ENCODE measurements at regions not wholly inside any gene's neighbourhood (a gene's known extent, or its start where the extent isn't known, plus 50 kb on each side); places are given as distances from the start of the nearest gene placed in this dataset.
A peak's percentile ranks its signal among the peaks of the same experiment; 100 is the strongest.
"Not testable (repeated sequence)": the region's sequence is repeated elsewhere in the genome, so short reads cannot be mapped to it uniquely, and the experiment has no call there.

DNA sequence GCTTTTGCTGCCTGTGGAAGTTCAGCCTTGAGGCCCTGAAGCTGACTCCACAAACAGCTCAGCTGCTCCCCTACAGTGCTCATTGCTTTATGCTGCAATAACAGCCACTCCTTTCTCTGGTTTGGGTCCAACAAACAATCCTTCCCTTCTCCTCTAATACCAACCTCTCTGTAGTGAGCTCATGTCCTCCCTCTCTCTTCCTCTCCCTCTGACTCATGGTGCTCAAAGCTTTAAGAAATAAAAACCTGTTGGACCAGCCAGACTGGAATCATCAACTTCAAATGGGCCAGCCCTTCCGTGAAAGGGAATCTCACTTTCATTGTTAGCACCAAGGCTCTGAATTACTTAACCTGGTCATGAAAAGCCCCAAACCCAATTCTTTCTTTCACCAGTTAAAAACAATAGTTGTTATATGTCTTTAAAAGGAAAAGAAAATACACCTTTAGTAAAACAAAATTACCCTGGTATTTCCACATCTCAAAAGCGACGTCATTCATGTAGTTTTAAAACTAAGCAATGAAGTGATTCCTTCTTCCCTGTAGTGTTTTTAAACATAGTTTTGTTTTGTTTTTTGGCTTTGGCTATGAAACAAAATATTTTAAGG lies 126.4 kb downstream of the DUSP6 start:
- Histone ChIP-seq H3K4me3 (ENCODE audit: low read depth, low read length) (no peak overlapping the region), H3K36me3 (ENCODE audit: control insufficient read depth, insufficient read depth, low read length) (no peaks in the 10 kb centered on the region), H3K27me3 (ENCODE audit: control insufficient read depth, insufficient read depth, low read length) (no peaks in the 10 kb centered on the region)
- TF ChIP-seq, protein P1, sequence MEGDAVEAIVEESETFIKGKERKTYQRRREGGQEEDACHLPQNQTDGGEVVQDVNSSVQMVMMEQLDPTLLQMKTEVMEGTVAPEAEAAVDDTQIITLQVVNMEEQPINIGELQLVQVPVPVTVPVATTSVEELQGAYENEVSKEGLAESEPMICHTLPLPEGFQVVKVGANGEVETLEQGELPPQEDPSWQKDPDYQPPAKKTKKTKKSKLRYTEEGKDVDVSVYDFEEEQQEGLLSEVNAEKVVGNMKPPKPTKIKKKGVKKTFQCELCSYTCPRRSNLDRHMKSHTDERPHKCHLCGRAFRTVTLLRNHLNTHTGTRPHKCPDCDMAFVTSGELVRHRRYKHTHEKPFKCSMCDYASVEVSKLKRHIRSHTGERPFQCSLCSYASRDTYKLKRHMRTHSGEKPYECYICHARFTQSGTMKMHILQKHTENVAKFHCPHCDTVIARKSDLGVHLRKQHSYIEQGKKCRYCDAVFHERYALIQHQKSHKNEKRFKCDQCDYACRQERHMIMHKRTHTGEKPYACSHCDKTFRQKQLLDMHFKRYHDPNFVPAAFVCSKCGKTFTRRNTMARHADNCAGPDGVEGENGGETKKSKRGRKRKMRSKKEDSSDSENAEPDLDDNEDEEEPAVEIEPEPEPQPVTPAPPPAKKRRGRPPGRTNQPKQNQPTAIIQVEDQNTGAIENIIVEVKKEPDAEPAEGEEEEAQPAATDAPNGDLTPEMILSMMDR (IDR thresholded peaks at IDR 0.05; ENCODE audit: insufficient read depth, low read length, poor library complexity, severe bottlenecking) = no peak
- peak; percentile 63 for DNase-seq (ENCODE audit: low read depth)

DNA sequence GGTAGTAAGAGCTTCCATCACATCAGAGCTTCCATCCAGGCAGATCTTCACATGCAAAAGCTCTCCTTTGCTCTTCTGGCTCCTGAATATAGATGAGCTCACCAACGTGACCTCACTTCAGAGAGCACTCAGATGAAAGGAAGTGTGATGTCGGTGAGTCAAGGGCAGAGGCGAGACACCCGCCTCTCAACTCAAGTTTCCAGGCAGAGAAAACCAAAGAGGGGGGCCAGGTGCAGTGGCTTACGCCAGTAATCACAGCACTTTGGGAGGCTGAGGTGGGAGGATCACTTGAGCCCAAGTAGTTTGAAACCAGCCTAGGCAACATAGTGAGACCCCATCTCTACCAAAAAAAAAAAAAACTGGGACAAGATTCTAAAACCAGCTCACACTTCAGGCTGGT lies 126.9 kb downstream of the DUSP6 start:
- Histone ChIP-seq H3K27me3 (ENCODE audit: control insufficient read depth, insufficient read depth, low read length) (no peaks in the 10 kb centered on the region), H3K4me3 (ENCODE audit: low read depth, low read length) (no peak overlapping the region), H3K36me3 (ENCODE audit: control insufficient read depth, insufficient read depth, low read length) (no peaks in the 10 kb centered on the region)
- peak; percentile 38 for DNase-seq (ENCODE audit: low read depth)
- TF ChIP-seq, protein P1 (IDR thresholded peaks at IDR 0.05; ENCODE audit: insufficient read depth, low read length, poor library complexity, severe bottlenecking) = no peak

DNA sequence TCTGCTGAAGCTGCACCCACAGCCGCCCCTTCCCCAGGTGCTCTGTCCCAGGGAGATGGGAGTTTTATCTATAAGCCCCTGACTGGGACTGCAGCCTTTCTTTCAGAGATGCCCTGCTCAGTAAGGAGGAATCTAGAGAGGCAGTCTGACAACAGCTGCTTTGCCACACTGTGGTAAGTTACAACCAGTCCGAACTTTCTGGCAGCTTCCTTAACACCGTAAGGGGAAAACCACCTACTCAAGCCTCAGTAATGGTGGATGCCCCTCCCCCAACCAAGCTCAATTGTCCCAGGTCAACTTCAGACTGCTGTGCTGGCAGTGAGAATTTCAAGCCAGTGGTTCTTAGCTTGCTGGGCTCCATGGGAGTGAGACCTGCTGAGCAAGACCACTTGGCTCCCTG lies 129.7 kb downstream of the DUSP6 start:
- DNase-seq (ENCODE audit: low read depth); H3K27me3 ChIP-seq (ENCODE audit: control insufficient read depth, insufficient read depth, low read length); H3K36me3 ChIP-seq (ENCODE audit: control insufficient read depth, insufficient read depth, low read length); H3K4me3 ChIP-seq (ENCODE audit: low read depth, low read length): not testable (repeated sequence)

DNA sequence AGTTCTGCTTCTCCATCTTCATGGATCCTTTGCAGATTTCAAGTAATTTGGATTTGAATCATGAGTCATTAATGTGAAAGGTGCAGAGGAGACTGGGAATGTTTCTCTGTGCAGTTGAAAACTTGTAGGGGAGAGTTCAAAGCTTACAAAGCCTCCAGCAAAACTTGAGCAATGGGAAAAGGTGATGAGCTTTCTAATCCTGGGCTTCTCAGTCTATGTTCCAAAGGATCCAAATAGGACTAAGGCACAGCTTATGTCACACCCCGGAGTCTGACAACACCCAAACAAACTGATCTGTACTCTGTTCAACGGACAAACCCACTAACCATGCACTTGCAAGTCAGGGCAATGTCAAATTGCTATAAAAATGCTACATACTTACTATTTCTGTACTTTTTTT lies 134.8 kb downstream of the DUSP6 start:
- DNase-seq (ENCODE audit: low read depth) = no peak
- no peaks in the 10 kb centered on the region for H3K27me3 ChIP-seq (ENCODE audit: control insufficient read depth, insufficient read depth, low read length)
- no peak overlapping the region for H3K4me3 ChIP-seq (ENCODE audit: low read depth, low read length)
- H3K36me3 ChIP-seq (ENCODE audit: control insufficient read depth, insufficient read depth, low read length) = no peaks in the 10 kb centered on the region
- TF ChIP-seq, protein P1 (IDR thresholded peaks at IDR 0.05; ENCODE audit: insufficient read depth, low read length, poor library complexity, severe bottlenecking) = no peak

DNA sequence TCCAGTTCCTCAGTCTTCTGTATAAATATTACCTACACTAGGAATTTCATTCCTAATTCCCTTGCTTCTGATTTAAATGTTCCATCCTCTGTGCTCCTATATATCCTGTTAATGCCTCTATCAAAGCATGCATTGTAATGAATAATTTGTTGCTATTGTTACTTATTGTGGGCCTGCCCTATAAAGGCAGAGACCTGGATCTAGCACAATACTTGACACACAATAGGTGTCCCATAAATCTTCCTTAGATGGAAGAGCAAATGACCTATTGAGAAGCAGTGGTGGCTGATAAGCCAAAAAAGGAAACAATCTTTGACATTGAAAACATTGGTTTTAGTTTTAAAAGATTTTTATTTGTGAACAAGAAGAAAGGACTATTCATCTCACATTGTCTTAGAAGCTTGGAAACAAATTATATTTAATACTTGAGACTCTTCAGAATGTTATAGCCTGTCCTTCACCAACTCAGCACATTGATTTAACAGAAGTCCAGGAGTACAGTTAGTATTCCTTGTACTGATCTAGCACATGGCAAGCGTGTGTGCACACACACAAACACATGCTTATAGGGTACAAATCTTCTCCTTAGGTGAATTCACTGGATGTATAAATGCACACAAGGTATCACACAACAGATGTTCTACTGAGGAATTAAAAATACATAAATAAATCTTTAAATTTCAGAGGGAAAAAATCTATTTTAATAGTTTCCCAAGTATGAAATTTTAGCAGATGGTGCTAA lies 135.9 kb downstream of the DUSP6 start:
- no peaks in the 10 kb centered on the region for H3K27me3 ChIP-seq (ENCODE audit: control insufficient read depth, insufficient read depth, low read length)
- H3K4me3 ChIP-seq (ENCODE audit: low read depth, low read length) = no peak overlapping the region
- no peaks in the 10 kb centered on the region for H3K36me3 ChIP-seq (ENCODE audit: control insufficient read depth, insufficient read depth, low read length)
- no peak for DNase-seq (ENCODE audit: low read depth)
- TF ChIP-seq, protein P1 (IDR thresholded peaks at IDR 0.05; ENCODE audit: insufficient read depth, low read length, poor library complexity, severe bottlenecking) = no peak

DNA sequence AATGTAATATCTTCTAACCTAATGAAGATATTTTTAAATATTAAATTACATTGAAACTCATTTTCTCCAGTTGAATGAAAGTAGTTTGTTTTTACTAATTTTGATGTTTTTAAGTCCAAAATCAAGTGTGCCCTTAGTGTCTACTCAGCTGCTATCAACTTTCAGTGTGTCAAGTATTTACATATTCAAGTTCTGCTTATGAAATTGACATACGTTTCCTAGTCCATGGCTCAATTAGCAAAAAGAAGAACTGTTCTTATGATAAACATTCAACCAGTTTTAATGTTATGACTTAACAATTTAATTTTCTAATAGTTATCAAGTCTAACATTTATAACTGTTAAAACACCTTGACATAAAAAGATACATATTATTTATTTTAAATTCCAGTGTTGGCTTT lies 137.1 kb downstream of the DUSP6 start:
- H3K4me3 ChIP-seq (ENCODE audit: low read depth, low read length) = no peak overlapping the region
- H3K36me3 ChIP-seq (ENCODE audit: control insufficient read depth, insufficient read depth, low read length) = no peaks in the 10 kb centered on the region
- TF ChIP-seq, protein P1 (IDR thresholded peaks at IDR 0.05; ENCODE audit: insufficient read depth, low read length, poor library complexity, severe bottlenecking) = no peak
- no peak for DNase-seq (ENCODE audit: low read depth)
- no peaks in the 10 kb centered on the region for H3K27me3 ChIP-seq (ENCODE audit: control insufficient read depth, insufficient read depth, low read length)

Measured in kidney epithelial cell (primary cell).